GM21447 (cell line): ENCODE measurements at regions not wholly inside any gene's neighbourhood (a gene's known extent, or its start where the extent isn't known, plus 50 kb on each side); places are given as distances from the start of the nearest gene placed in this dataset.
"Not testable (repeated sequence)": the region's sequence is repeated elsewhere in the genome, so short reads cannot be mapped to it uniquely, and the experiment has no call there.

ENCODE experiments used
- ATAC-seq: cut with Tn5 transposase; IDR thresholded peaks from one replicate; pipeline ENCODE4 v1.9.1; 2021; ENCODE audit not compliant: unreplicated experiment

- peak; percentile 79 for ATAC-seq
Observed at GRCh38 chr4:162497564-162498167, 333.9 kb upstream of the FSTL5 start.

GRCh38 chr4:162494935-162495334, 331.1 kb upstream of the FSTL5 start:
- ATAC-seq = no peak

- no peak for ATAC-seq
Observed at GRCh38 chr4:162485486-162485885, 321.7 kb upstream of the FSTL5 start.

GRCh38 chr4:162475246-162475645, 311.4 kb upstream of the FSTL5 start:
- ATAC-seq = no peak

- ATAC-seq = no peak
Observed at GRCh38 chr4:162469977-162470376, 306.2 kb upstream of the FSTL5 start.

- ATAC-seq = not testable (repeated sequence)
Observed at GRCh38 chr4:162465356-162465755, 301.6 kb upstream of the FSTL5 start.

- no peak for ATAC-seq
Observed at GRCh38 chr4:162461952-162462351, 298.2 kb upstream of the FSTL5 start.

GRCh38 chr4:162458051-162458450, 294.3 kb upstream of the FSTL5 start:
- ATAC-seq = no peak

GRCh38 chr4:162457071-162457865, 293.5 kb upstream of the FSTL5 start:
- no peak for ATAC-seq

GRCh38 chr4:162456106-162456505, 292.3 kb upstream of the FSTL5 start:
- no peak for ATAC-seq

GRCh38 chr4:162450531-162451035, 286.8 kb upstream of the FSTL5 start:
- ATAC-seq = no peak

- ATAC-seq = no peak
Observed at GRCh38 chr4:162443510-162443909, 279.7 kb upstream of the FSTL5 start.

- no peak for ATAC-seq
Observed at GRCh38 chr4:162442128-162442527, 278.3 kb upstream of the FSTL5 start.

- ATAC-seq = no peak
Observed at GRCh38 chr4:162422312-162422711, 258.5 kb upstream of the FSTL5 start.

- no peak for ATAC-seq
Observed at GRCh38 chr4:162410854-162411253, 247.1 kb upstream of the FSTL5 start.

- no peak for ATAC-seq
Observed at GRCh38 chr4:162409048-162409447, 245.2 kb upstream of the FSTL5 start.

GRCh38 chr4:162408309-162408708, 244.5 kb upstream of the FSTL5 start:
- ATAC-seq = no peak

- no peak for ATAC-seq
Observed at GRCh38 chr4:162406637-162407365, 243.0 kb upstream of the FSTL5 start.

- ATAC-seq = no peak
Observed at GRCh38 chr4:162403932-162404331, 240.1 kb upstream of the FSTL5 start.

GRCh38 chr4:162403419-162403818, 239.6 kb upstream of the FSTL5 start:
- no peak for ATAC-seq

- ATAC-seq = no peak
Observed at GRCh38 chr4:162401021-162401420, 237.2 kb upstream of the FSTL5 start.

- no peak for ATAC-seq
Observed at GRCh38 chr4:162392946-162393345, 229.1 kb upstream of the FSTL5 start.
